GM21360 (cell line): ENCODE measurements at regions not wholly inside any gene's neighbourhood (a gene's known extent, or its start where the extent isn't known, plus 50 kb on each side); places are given as distances from the start of the nearest gene placed in this dataset.
A peak's percentile ranks its signal among the peaks of the same experiment; 100 is the strongest.
"Not testable (repeated sequence)": the region's sequence is repeated elsewhere in the genome, so short reads cannot be mapped to it uniquely, and the experiment has no call there.

Source experiments
- ATAC-seq: cut with Tn5 transposase; IDR thresholded peaks from one replicate; pipeline ENCODE4 v1.9.1; 2021; ENCODE audit warnings: mild to moderate bottlenecking, moderate library complexity; ENCODE audit not compliant: unreplicated experiment

GRCh38 chr6:137313928-137314855 lies 95.0 kb upstream of the IFNGR1 start:
- ATAC-seq: no peak

DNA sequence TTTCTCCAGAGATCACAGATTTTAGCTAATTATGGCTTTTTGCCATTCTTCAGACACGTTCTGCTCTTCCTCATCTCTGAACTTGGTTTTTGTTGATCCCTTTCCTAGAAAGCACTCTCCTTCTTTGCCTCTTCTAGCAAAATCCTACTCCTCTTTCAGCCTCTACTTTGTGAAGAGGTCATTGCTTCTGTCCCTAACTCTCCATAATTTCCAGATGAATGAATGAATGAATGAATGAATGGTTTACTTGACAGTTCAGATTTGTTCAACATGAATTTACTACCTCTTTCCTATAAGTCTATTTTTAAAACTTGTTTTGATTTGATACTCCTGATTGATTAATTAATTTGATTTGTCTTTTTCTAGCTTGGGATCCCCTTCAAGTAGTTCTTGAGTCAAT lies 94.0 kb upstream of the IFNGR1 start:
- ATAC-seq: no peak

DNA sequence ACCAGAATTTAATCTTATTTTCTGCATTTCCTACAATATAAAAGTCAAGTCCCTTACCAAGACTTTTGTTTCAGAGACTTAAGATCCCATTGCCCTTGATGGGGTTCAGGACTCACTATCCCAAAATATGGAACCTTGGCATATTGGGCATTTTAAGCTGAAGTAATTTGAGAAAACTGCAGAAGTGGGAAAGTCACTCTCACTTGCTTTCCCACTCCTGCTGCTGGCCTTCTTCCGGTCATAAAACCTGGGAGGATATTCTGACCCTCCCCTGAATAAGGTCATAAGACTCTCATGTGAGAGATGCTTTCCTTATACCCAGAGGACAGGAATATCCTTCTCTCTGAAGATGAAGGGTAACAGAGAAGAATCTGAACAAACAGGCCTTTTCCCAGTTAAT lies 92.8 kb upstream of the IFNGR1 start:
- no peak for ATAC-seq

GRCh38 chr6:137309078-137309762 lies 90.0 kb upstream of the IFNGR1 start:
- ATAC-seq: no peak

GRCh38 chr6:137307163-137307854 lies 88.1 kb upstream of the IFNGR1 start:
- ATAC-seq: no peak

DNA sequence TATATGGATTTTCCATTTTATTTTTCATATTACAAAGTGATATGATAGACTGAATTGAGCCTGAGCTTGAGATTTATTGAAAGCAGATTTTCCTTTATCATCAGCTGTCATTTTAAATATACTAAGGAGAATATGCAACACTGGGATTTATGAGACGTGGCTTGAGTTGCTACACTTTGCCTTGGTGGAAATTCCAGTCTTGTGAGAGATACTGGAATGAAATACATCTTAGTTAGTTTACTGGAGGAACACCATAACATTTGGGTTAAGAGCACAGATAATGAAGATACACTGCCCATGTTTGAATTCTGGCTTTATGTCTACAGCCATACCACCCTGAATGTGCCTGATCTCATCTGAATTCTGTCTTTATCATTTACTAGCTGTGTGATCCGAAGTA lies 86.5 kb upstream of the IFNGR1 start:
- ATAC-seq: no peak

- ATAC-seq: no peak
Observed at GRCh38 chr6:137304020-137304780, 85.0 kb upstream of the IFNGR1 start.

- ATAC-seq: no peak
Observed at GRCh38 chr6:137303441-137303840, 84.3 kb upstream of the IFNGR1 start.

DNA sequence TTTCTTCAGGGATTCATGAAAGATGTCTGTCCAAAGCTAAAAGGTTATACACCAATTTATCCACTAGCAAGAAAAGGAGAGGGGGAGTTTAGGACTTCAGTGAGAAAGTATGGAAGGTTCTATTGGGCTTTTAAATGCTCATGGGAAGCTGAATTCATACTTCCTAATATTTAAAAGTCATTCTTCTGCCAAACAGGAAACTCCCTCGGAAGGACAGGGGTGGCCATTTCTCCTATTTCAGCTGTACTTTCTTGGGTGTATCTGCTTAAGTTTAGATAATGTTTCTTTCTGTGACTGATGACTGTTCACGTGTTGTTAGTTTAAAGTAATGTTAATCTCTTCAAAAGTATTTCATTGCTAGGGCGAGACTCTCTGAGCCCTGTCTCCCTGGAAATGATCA lies 80.5 kb upstream of the IFNGR1 start:
- no peak for ATAC-seq

DNA sequence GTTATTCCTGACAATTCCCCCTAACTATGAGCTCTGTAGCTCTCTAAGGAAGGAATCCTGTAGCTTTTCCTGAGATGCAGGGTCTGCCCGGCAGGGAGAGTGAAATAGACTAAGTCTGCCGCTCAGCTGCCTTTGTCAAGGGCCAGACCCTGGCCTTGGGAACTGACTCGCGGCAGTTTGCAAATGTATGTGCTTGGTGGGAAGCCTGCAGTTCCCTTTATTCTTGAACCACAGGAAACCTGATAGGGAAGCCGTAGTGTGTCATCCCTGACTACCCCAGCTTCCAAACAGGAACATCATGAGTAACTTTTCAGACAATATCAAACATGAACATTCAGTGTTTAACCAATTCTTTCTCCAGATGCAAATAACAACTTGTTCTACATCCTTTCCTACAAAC lies 78.7 kb upstream of the IFNGR1 start:
- ATAC-seq: no peak

- ATAC-seq: not testable (repeated sequence)
Observed at GRCh38 chr6:137292326-137292725, 73.1 kb upstream of the IFNGR1 start.

DNA sequence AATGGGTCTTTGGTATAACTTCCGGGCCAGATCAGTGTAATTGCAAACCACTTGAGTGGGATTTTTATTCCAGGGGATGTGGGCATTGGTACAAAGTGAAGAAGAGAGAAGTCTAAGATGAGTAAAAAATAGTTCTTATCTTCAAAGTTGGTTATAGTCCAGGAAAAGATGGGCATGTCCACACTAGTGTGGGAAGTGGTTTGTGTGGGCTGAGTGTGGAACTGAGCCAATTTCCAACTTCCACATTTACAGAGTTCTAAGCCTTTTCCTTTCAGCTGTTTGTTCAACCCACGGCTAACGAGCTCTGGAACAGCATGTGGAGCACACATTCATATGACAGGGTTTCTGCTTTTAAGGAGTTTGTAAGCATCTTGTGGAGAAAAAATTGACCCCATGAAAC lies 72.3 kb upstream of the IFNGR1 start:
- no peak for ATAC-seq

DNA sequence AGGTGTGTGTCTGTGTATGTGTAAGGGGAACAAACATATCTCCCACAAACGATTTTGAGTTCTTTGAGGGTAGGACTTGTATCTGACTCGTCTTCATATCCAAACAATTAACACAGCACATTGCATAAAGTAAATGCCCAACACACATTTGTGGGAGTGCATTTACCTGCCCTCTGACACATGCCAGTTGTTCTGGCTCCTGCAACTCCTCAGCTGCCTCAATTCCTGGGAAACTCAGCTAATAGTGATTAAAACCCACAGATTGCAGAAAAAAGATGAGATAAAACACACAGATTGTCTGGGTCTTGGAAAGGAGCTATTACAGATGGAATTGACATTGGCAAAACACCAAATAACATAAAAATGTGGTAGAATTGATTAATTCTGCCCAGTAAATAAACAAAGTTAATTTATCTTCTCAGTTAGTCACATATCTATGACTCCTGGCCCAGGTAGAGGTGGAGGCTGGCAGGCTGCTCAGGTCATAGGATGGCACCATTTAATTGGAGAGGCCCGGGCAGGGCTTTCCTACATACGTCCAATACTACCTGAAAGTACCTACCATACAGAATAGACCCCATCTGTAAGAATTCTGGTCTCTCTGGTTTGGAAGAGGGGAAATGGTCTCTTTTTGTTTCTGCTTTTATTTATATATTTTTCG lies 71.5 kb upstream of the IFNGR1 start:
- ATAC-seq: no peak

GRCh38 chr6:137286916-137287315 lies 67.7 kb upstream of the IFNGR1 start:
- ATAC-seq: no peak

DNA sequence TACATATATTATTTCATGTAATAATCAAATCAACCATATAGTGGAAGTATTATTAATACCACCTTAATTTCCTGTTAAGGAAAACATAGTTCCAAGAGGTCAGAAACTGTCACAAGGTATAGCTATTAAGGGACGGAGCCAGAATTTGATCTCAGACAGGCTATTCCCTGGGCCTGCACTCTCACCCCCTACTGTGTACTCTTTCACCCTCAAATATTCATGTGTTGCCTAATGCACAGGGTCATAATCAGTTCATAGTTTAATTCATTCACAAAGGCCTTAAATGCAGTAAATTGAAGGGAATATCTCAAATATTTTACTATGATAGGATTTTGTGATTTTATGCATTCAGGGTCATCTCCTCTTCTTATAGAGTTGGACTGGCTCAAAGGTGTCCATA lies 67.2 kb upstream of the IFNGR1 start:
- no peak for ATAC-seq

- no peak for ATAC-seq
Observed at GRCh38 chr6:137284811-137285110, 65.6 kb upstream of the IFNGR1 start.

GRCh38 chr6:137283940-137284810 lies 65.0 kb upstream of the IFNGR1 start:
- ATAC-seq: peak; percentile 73

DNA sequence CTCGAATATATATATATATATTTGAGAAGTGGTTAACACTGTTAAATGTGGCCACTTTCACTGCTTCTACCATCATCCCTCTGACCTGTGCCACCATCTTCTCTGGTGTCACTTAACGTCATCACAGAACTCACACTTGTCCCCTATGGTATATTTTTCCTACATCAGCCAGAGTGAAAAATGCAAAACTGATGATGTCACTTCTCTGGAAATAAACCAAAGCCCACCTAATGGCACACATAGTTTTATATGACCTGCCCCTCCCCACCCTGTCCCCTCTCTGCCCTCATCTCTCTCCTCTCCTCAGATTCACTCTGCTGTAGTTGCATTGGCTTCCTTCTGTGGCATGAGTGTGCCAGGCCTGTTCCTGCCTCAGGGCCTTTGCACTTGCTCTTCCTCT lies 63.9 kb upstream of the IFNGR1 start:
- ATAC-seq: no peak

- ATAC-seq: no peak
Observed at GRCh38 chr6:137282254-137282653, 63.1 kb upstream of the IFNGR1 start.

DNA sequence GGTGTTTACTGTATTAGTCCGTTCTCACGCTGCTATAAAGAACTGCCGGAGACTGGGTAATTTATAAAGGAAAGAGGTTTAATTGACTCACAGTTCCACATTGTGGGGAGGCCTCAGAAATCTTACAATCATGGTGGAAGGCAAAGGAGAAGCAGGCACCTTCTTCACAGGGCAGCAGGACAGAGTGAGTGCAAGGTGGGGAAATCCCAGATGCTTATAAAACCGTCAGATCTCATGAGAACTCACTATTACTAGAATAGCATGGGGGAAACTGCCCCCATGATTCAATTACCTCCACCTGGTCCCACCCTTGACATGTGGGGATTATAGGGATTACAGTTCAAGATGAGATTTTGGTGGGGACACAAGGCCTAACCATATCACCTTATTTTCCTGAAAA lies 60.1 kb upstream of the IFNGR1 start:
- ATAC-seq: not testable (repeated sequence)
